Skeletal muscle satellite cell (primary cell): ENCODE measurements at regions not wholly inside any gene's neighbourhood (a gene's known extent, or its start where the extent isn't known, plus 50 kb on each side); places are given as distances from the start of the nearest gene placed in this dataset.
A peak's percentile ranks its signal among the peaks of the same experiment; 100 is the strongest.

ENCODE experiments used
- H3K27me3 ChIP-seq: 2 replicates; pipeline ENCODE4 v1.7.0; 2013; ENCODE audit warnings: low read length; ENCODE audit not compliant: control insufficient read depth, insufficient read depth
- H3K36me3 ChIP-seq: 2 replicates; pipeline ENCODE4 v1.7.0; 2013; ENCODE audit warnings: mild to moderate bottlenecking, control low read depth, low read length; ENCODE audit not compliant: insufficient read depth
- H3K4me1 ChIP-seq: 2 replicates; pipeline ENCODE4 v1.7.0; 2013; ENCODE audit warnings: low read length; ENCODE audit not compliant: control insufficient read depth, insufficient read depth
- H3K4me2 ChIP-seq: 2 replicates; pipeline ENCODE4 v1.7.0; 2013; ENCODE audit warnings: mild to moderate bottlenecking, low read length
- H3K4me3 ChIP-seq: 2 replicates; pipeline ENCODE4 v1.7.0; 2013; ENCODE audit warnings: low read length
- H3K9ac ChIP-seq: 2 replicates; pipeline ENCODE4 v1.7.0; 2013; ENCODE audit warnings: mild to moderate bottlenecking, low read depth, low read length, moderate library complexity
- H3K9me3 ChIP-seq: replicated peaks from 2 replicates; pipeline ENCODE4 v1.7.0; 2013; ENCODE audit warnings: mild to moderate bottlenecking, control low read depth, low read length

- Histone ChIP-seq H3K27me3 (peaks cover 2% of the 10 kb centered on the region), H3K36me3 (no peaks in the 10 kb centered on the region), H3K4me1 (peaks cover 36% of the 10 kb centered on the region), H3K9ac (no peak overlapping the region), H3K4me2 (no peak overlapping the region), H3K4me3 (no peak overlapping the region), H3K9me3 (no peaks in the 10 kb centered on the region)
Measured at GRCh38 chr17:72336026-72336803, 215.4 kb downstream of the SOX9 start.

GRCh38 chr17:72336804-72337070 is 215.9 kb downstream of the SOX9 start:
- Histone ChIP-seq H3K4me1 (peaks cover 36% of the 10 kb centered on the region), H3K4me2 (no peak overlapping the region), H3K9me3 (no peaks in the 10 kb centered on the region), H3K36me3 (no peaks in the 10 kb centered on the region), H3K27me3 (peaks cover 2% of the 10 kb centered on the region), H3K9ac (no peak overlapping the region), H3K4me3 (no peak overlapping the region)

GRCh38 chr17:72338304-72338703 is 217.5 kb downstream of the SOX9 start:
- peaks cover 47% of the 10 kb centered on the region for H3K4me1 ChIP-seq
- no peaks in the 10 kb centered on the region for H3K27me3 ChIP-seq
- H3K9me3 ChIP-seq, result no peaks in the 10 kb centered on the region
- peak overlapping the region; percentile 63 for H3K9ac ChIP-seq
- peak overlapping the region; percentile 75 for H3K4me2 ChIP-seq
- no peaks in the 10 kb centered on the region for H3K36me3 ChIP-seq
- peak overlapping the region; percentile 23 for H3K4me3 ChIP-seq

GRCh38 chr17:72338847-72339790 is 218.3 kb downstream of the SOX9 start:
- H3K9me3 ChIP-seq, result no peaks in the 10 kb centered on the region
- H3K27me3 ChIP-seq, result no peaks in the 10 kb centered on the region
- H3K4me2 ChIP-seq, result peak overlapping the region; percentile 75
- H3K36me3 ChIP-seq, result no peaks in the 10 kb centered on the region
- peak overlapping the region; percentile 23 for H3K4me3 ChIP-seq
- H3K4me1 ChIP-seq, result peaks cover 42% of the 10 kb centered on the region
- H3K9ac ChIP-seq, result peak overlapping the region; percentile 78

GRCh38 chr17:72340836-72341235 is 220.0 kb downstream of the SOX9 start:
- Histone ChIP-seq H3K36me3 (no peaks in the 10 kb centered on the region), H3K27me3 (no peaks in the 10 kb centered on the region), H3K4me3 (no peak overlapping the region), H3K4me2 (no peak overlapping the region), H3K4me1 (peaks cover 36% of the 10 kb centered on the region), H3K9ac (no peak overlapping the region), H3K9me3 (no peaks in the 10 kb centered on the region)

GRCh38 chr17:72342061-72342460 is 221.2 kb downstream of the SOX9 start:
- H3K36me3 ChIP-seq, result no peaks in the 10 kb centered on the region
- no peaks in the 10 kb centered on the region for H3K27me3 ChIP-seq
- H3K9ac ChIP-seq, result no peak overlapping the region
- no peak overlapping the region for H3K4me2 ChIP-seq
- peaks cover 36% of the 10 kb centered on the region for H3K4me1 ChIP-seq
- H3K4me3 ChIP-seq, result no peak overlapping the region
- H3K9me3 ChIP-seq, result no peaks in the 10 kb centered on the region

GRCh38 chr17:72342627-72343527 is 222.1 kb downstream of the SOX9 start:
- peaks cover 34% of the 10 kb centered on the region for H3K4me1 ChIP-seq
- H3K4me3 ChIP-seq, result no peak overlapping the region
- H3K36me3 ChIP-seq, result no peaks in the 10 kb centered on the region

GRCh38 chr17:72343911-72344310 is 223.1 kb downstream of the SOX9 start:
- no peak overlapping the region for H3K4me2 ChIP-seq
- peaks cover 24% of the 10 kb centered on the region for H3K4me1 ChIP-seq
- no peaks in the 10 kb centered on the region for H3K36me3 ChIP-seq
- no peaks in the 10 kb centered on the region for H3K9me3 ChIP-seq
- no peak overlapping the region for H3K9ac ChIP-seq
- H3K27me3 ChIP-seq, result no peaks in the 10 kb centered on the region
- H3K4me3 ChIP-seq, result no peak overlapping the region

More at GRCh38 chr17:72342627-72343527, 222.1 kb downstream of the SOX9 start:
- Histone ChIP-seq H3K27me3 (no peaks in the 10 kb centered on the region), H3K4me2 (peak overlapping the region; percentile 51), H3K9me3 (no peaks in the 10 kb centered on the region), H3K9ac (no peak overlapping the region)

GRCh38 chr17:72344613-72345012 is 223.8 kb downstream of the SOX9 start:
- Histone ChIP-seq H3K36me3 (no peaks in the 10 kb centered on the region), H3K9ac (no peak overlapping the region), H3K4me2 (no peak overlapping the region), H3K4me1 (peaks cover 18% of the 10 kb centered on the region), H3K9me3 (no peaks in the 10 kb centered on the region), H3K27me3 (no peaks in the 10 kb centered on the region), H3K4me3 (no peak overlapping the region)

GRCh38 chr17:72345088-72345487 is 224.3 kb downstream of the SOX9 start:
- Histone ChIP-seq H3K27me3 (no peaks in the 10 kb centered on the region), H3K9ac (no peak overlapping the region), H3K4me1 (peaks cover 13% of the 10 kb centered on the region), H3K9me3 (no peaks in the 10 kb centered on the region), H3K4me3 (no peak overlapping the region), H3K36me3 (no peaks in the 10 kb centered on the region), H3K4me2 (no peak overlapping the region)

- H3K4me1 ChIP-seq, result peaks cover 10% of the 10 kb centered on the region
- H3K9me3 ChIP-seq, result no peaks in the 10 kb centered on the region
- H3K27me3 ChIP-seq, result no peaks in the 10 kb centered on the region
- no peaks in the 10 kb centered on the region for H3K36me3 ChIP-seq
- no peak overlapping the region for H3K4me2 ChIP-seq
- H3K4me3 ChIP-seq, result no peak overlapping the region
- no peak overlapping the region for H3K9ac ChIP-seq
Measured at GRCh38 chr17:72345536-72345935, 224.7 kb downstream of the SOX9 start.
